Activated CD4-positive, alpha-beta T cell treated with anti-CD3 and anti-CD28 coated beads for 48 hours (primary cell): ENCODE measurements at regions not wholly inside any gene's neighbourhood (a gene's known extent, or its start where the extent isn't known, plus 50 kb on each side); places are given as distances from the start of the nearest gene placed in this dataset.
A peak's percentile ranks its signal among the peaks of the same experiment; 100 is the strongest.

Source experiments
- DNase-seq: peaks from one replicate; pipeline ENCODE4 v3.0.0-alpha.2; 2020

- no peak for DNase-seq
These were observed 248.0 kb upstream of the PRDM1 start for GRCh38 chr6:105838171-105838570.

DNA sequence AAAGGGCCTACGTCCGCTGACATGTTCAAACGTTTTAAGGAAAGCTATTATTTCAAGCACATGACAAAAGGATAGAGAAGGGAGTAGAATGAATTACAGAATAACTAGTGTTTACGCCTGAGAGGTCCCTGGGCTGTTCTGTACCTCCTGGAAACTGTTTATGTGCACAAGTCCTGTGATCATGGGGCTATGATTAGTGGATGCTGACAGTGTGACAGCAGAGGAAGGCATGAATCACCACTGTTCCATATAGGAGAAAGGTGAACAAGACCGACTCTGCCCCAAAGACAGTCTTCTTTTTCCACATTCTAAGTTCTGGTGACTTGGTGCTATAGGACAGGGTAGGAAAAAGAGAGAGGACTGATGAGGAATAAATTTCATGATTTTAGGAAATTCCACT, 249.2 kb upstream of the PRDM1 start:
- no peak for DNase-seq

GRCh38 chr6:105836379-105836778, 249.8 kb upstream of the PRDM1 start:
- no peak for DNase-seq

DNA sequence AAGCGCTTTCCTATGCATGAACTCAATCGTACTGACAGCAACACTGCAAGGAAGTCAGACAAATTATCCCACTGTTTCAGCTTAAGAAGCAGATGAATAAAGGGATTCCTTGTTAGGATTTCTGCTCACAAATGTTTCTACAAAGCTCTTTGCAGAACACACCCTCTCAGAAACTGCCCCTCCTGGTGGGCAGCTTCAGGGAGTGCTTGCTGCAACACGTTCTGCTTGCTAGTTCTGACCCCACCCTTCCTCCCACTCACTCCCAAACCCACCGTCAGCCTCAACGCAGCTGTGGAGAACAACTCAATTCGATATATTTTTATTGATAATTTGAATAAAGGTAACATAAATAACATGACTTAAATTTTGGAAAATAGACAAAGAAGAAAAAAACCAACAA, 250.8 kb upstream of the PRDM1 start:
- DNase-seq, result no peak

DNA sequence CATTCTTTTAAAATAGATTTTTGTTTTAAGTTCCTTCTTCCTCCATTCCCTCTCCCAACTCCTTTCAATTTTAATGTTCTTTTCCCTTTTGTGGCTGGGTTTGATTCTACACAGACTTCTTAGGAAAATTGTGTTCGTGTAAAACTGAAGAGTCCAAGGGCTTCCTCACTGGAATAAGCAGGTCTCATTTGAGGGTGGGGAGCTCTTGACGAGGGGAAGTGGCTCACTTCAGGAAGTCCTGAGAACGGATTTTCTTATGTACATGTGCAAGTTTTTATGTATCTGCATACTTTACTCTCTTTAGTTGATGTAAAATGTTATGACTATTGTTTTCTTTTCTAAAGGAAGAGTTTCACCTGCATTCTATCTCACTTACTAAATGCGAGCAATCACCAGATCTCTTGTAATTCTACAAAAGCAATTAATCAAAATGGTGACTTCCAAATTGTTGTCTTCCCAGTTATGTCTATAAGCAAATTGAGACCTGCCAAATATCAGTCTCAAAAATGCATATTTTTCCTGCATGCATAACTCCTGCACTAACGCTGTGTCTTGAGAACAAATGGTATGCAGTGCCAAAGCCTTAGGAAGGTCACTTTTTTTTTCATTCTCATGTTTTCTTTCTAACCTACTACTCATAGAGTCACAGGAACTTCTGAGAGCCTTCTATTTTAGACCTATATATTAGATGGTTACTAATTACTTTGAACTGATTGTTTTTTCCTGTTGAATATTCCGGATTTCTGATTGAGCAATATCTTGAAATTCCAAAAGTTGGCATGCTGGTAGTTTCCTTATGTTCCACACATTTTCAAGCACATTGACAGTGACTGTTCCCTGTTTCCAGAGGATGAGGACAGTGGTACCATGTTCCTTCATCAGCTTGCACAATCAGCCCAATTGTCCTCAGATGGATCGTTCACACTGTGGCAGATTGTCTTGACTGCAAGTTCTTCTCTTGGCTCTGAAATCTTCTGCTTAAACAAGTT, 251.9 kb upstream of the PRDM1 start:
- no peak for DNase-seq

DNA sequence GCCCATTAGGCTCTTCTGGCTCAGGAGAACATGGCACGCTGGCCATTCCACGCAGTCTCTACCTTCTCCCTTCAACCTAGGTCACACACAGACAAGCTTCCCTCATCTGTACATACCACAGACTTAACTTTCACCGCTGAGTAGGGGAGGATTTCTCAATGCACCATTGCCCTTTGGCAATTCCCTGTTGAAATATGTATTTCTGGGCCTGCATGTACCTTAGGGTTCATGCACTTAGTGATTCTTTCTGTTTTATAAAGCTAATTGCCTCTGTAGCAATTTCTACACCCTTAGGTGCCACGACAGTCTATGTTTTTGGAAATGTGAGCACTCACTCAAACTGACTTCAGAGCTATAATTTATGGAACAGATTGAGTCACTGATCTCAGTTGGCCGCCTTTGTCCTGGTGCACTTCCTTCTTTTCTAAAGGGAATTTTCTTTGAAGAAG, 253.8 kb upstream of the PRDM1 start:
- no peak for DNase-seq

DNA sequence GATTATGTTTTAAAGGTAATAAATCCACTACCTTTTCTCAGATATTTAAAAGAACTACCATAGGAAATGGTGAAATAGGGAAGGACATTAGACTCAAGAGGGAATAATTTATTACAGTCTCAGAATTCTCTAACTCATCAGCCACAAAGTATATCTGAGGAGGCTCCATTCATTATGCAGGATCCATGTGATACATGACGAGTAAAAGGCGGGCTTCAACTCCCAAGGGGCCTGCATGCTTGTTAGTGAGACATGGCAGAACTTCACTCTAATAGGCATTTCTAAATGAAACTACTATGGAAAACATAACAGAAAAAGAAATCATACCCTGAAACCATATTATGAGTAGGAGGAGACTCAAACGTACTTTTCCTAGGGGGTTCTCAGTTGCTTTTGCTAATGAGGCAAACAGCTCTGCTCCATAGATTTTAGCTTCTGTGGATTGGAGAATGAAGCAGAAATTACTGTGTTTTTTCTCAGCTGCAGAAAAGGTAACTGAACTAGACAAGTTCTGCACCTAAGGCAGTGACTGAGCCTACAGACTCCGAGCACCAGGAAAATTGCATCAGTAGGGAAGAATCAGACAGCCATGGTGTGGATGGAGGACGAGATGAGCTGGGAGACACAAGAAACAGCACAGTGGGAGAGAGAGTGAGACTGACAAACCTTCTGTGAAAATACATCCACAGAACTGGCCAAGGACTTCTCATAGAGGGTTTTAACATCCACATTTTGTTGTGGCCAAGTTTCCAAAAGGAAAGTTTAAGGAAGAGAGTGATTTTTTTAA, 254.6 kb upstream of the PRDM1 start:
- no peak for DNase-seq

DNA sequence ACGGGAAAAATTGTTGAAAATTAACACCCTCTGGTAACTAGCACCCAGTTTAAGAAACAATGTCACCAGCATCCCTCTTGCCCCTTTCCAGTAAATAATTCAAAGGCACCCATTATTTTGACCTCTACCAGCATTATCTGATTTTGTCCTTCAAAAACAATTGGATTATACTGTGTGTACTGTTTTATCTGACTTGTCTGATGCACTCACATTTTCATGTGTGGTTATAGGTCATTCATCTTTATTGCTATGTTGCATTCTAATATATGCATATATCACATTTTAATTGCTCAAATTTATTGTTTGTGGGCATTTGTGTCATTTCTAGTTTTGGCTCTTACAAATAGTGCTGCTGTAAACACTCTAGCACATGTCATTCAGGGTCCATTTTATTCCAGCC, 260.9 kb upstream of the PRDM1 start:
- DNase-seq, result no peak

DNA sequence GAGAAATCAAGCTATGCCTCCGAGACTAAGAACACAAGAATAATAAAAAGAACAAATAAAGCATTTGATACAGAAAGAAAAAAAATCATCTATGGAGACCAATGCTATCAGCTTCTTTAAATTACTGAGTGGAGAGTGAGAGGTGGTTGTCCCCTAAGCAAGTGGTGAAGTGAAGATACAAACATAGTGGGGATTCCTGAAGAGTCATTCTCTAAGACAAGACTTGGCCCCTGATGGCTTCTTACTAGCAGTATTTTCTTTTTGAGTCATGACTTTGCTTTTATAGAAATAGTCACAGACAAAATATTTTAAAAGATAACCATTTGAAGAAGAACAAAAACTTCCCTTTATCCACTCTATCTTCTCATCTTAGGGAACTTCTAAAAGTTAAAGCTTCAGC, 261.4 kb upstream of the PRDM1 start:
- no peak for DNase-seq

GRCh38 chr6:105821777-105822176, 264.4 kb upstream of the PRDM1 start:
- no peak for DNase-seq

DNA sequence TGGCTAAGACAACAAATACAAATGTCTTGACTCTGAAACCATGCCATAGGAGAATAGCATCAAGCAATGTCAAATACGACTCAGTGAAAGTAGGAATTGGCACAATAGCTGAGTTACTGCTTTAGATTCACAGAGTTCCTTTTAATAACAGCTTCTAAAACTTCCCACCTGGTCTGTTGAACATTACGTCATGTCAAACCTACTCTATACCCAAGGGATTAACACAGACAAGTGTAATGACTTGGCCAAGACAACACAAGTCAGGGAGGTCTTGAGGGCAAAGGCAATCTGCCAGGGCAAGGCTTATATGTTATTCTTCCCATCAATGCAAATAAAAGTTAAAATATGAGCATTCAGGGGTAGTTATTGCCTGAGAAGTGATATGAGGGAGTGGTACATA, 265.1 kb upstream of the PRDM1 start:
- DNase-seq, result no peak

- no peak for DNase-seq
These were observed 266.4 kb upstream of the PRDM1 start for GRCh38 chr6:105819745-105820144.

GRCh38 chr6:105818505-105818904, 267.6 kb upstream of the PRDM1 start:
- DNase-seq, result no peak

DNA sequence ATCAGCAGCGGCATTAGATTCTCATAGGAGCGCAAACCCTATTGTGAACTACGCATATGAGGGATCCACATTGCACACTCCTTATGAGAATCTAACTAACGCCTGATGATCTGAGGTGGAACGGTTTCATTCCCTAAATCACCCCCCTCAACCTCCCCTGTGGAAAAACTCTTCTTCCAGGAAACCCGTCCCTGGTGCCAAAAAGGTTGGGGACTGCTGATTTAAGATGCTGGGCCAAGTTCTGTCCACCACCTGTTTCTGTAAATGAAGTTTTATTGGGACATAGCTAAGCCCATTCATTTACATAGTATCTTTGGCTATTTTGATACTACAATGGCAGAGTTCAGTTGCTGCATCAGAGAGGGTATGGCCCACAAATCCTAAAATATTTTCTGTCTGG, 268.2 kb upstream of the PRDM1 start:
- DNase-seq, result no peak

- no peak for DNase-seq
These were observed 268.8 kb upstream of the PRDM1 start for GRCh38 chr6:105817370-105817769.

GRCh38 chr6:105816847-105817246, 269.3 kb upstream of the PRDM1 start:
- DNase-seq, result no peak

GRCh38 chr6:105815661-105816555, 270.2 kb upstream of the PRDM1 start:
- DNase-seq, result no peak

DNA sequence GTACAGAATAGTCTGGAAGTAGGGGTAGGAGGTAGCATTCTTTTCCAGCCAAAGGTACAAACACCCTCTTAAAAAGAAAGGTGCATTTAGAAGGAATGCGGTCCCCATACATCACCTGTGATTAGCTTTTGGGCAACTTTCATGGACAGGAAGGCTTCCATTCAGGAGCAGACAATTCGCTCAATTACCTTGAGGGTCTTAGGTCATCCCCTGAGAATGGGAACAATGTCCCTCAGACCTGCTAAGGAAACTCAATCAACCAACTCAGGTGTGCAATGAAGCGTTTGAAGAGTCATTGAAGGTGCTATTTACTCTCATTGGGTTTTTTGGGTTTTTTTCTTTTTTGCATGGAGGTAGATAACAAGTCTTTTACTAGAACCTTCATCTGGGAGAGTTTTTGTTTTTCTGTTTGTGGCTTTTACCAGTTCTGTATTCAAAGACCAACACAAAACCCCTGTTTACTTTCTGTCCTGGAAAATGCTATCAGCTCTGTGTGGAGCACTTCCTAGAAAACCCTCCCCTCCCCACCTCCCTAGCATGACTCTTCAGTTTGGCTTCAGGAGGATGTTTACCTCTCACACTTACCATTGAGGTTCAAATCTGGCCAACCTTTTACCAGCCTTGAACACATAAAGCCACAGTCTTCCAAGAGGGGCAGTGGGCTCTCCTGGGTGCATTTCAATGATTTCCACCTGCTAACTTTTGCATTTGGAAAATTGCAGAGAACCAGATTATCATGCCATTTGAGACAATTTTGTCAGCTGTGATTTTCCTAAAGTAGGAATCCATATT, 271.2 kb upstream of the PRDM1 start:
- no peak for DNase-seq

DNA sequence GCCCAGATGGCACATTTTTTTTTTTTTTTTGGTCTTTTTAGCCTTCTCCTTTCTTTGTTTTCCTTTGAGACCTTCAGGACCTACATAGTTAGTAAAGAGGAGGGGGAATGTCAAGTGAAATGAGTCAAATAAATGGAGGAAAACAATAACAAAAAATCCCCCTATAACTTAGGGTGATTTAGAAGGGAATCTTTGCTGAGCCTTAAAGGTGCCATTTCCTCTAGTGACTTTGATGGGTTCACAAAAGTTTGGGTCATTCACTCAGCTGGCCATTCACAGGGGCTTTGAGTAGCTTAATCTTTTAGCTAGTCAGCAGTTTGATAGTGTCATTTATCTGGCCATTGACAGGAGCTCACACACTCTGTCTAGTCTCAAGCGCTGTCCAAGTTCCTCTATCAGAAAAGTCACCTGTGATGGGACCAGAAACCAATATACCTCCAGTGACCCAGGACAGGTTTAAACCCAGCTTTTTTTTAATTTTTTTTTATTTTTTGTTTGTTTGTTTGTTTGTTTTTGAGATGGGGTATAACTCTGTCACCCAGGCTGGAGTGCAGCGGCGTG, 275.1 kb upstream of the PRDM1 start:
- DNase-seq, result no peak

- DNase-seq, result peak; percentile 72
These were observed 275.8 kb upstream of the PRDM1 start for GRCh38 chr6:105810105-105810921.

GRCh38 chr6:105808571-105808970, 277.6 kb upstream of the PRDM1 start:
- no peak for DNase-seq
